GM12878 (cell line): ENCODE measurements at regions not wholly inside any gene's neighbourhood (a gene's known extent, or its start where the extent isn't known, plus 50 kb on each side); places are given as distances from the start of the nearest gene placed in this dataset.

Source experiments
- ATAC-seq: fragments of 200-7000 bp; cut with Tn5 transposase; 3 replicates; pipeline ENCODE4 v1.9.1; 2020; ENCODE audit warnings: mild to moderate bottlenecking, moderate library complexity
- BruUV-seq: library from RNA; stranded (reverse); fragments of 400-500 nt; replicated peaks from 2 replicates; lab custom pipeline; 2021; lab: Mats Ljungman, UMichigan
- CTCF ChIA-PET: fragments of 300-600 bp; sonication (Branson Sonifier 250); formaldehyde crosslinking; extraction: SDS; loops from one replicate; lab custom pipeline; 2021; ENCODE audit warnings: inconsistent platforms; lab: Yijun Ruan, JAX
- POLR2A ChIA-PET: fragments of 350-600 bp; formaldehyde crosslinking; extraction: SDS; loops from one replicate; lab custom pipeline; 2021; ENCODE audit warnings: inconsistent platforms; lab: Charles Lee
- RAD21 ChIA-PET: fragments of 300-600 bp; sonication (Branson Sonifier 250); formaldehyde crosslinking; loops from one replicate; lab custom pipeline; 2023; ENCODE audit warnings: antibody characterized with exemption; ENCODE audit not compliant: unreplicated experiment; lab: Charles Lee
- SMC1A ChIA-PET: fragments of 300-600 bp; sonication (Branson Sonifier 250); formaldehyde crosslinking; loops from one replicate; lab custom pipeline; 2023; ENCODE audit not compliant: unreplicated experiment, uncharacterized antibody; lab: Charles Lee
- DNase-seq: peaks from one replicate; pipeline ENCODE4 v3.0.0-alpha.2; 2011; ENCODE audit warnings: low read depth, low spot score
- FAIRE-seq: peaks from 3 replicates; lab custom pipeline; 2011; peaks lifted over from hg19 to GRCh38; lab: Jason Lieb, UNC
- H2AFZ ChIP-seq: 2 replicates; pipeline ENCODE4 v1.6.0; 2011; ENCODE audit warnings: low read depth, low read length, control low read depth; ENCODE audit not compliant: control insufficient read depth
- H3K27ac ChIP-seq: 2 replicates; pipeline ENCODE4 v1.5.1; 2011; ENCODE audit warnings: control low read depth; ENCODE audit not compliant: control insufficient read depth, insufficient read depth
- H3K27me3 ChIP-seq, 2 experiments: replicated peaks in 1 of 2; 2 replicates each; pipeline versions ENCODE4 v1.6.0 to v1.6.1; 2011; ENCODE audit warnings: low read length in 1 of 2; ENCODE audit not compliant: control insufficient read depth in 2 of 2, insufficient read depth in 2 of 2
- H3K36me3 ChIP-seq, 2 experiments: 2 replicates each; pipeline ENCODE4 v1.5.1; 2011; ENCODE audit warnings: low read length in 1 of 2; ENCODE audit not compliant: control insufficient read depth in 2 of 2, insufficient read depth in 2 of 2
- H3K4me1 ChIP-seq: 2 replicates; pipeline ENCODE4 v1.6.1; 2011; ENCODE audit warnings: mild to moderate bottlenecking, low read length, moderate library complexity, mixed read lengths; ENCODE audit not compliant: control insufficient read depth, insufficient read depth
- H3K4me2 ChIP-seq: 2 replicates; pipeline ENCODE4 v1.6.0; 2011; ENCODE audit warnings: control low read depth; ENCODE audit not compliant: control insufficient read depth, insufficient read depth
- H3K4me3 ChIP-seq: fragments of 200-600 bp; sonication (generic); 2 replicates; pipeline ENCODE4 v1.5.1; 2016
- H3K79me2 ChIP-seq: 2 replicates; pipeline ENCODE4 v1.6.0; 2011; ENCODE audit warnings: low read length; ENCODE audit not compliant: control insufficient read depth, insufficient read depth
- H3K9ac ChIP-seq: 2 replicates; pipeline ENCODE4 v1.8.0; 2011; ENCODE audit warnings: low read length, control low read depth, mixed read lengths; ENCODE audit not compliant: control insufficient read depth, insufficient read depth
- H3K9me3 ChIP-seq: replicated peaks from 3 replicates; pipeline ENCODE4 v1.5.1; 2011; ENCODE audit warnings: mild to moderate bottlenecking, low read length; ENCODE audit not compliant: control insufficient read depth, insufficient read depth
- H4K20me1 ChIP-seq: 2 replicates; pipeline ENCODE4 v1.6.0; 2011; ENCODE audit not compliant: control insufficient read depth, insufficient read depth
- BMI1 ChIP-seq: fragments of 450-650 bp; IDR thresholded peaks from 2 replicates; pipeline ENCODE4 v1.6.1; 2016; ENCODE audit warnings: mild to moderate bottlenecking, moderate library complexity, borderline replicate concordance
- CBFB ChIP-seq: IDR thresholded peaks from 2 replicates; pipeline ENCODE4 v1.6.1; 2016; ENCODE audit warnings: antibody characterized with exemption, low read depth
- FOS ChIP-seq: IDR thresholded peaks from 3 replicates; pipeline ENCODE4 v1.6.1; 2011; ENCODE audit warnings: borderline replicate concordance; ENCODE audit not compliant: insufficient read length; ENCODE audit errors: extremely low read depth
- IKZF2 ChIP-seq, 2 experiments: fragments of 450-650 bp; IDR thresholded peaks; 2 replicates each; pipeline ENCODE4 v1.6.1; 2017; ENCODE audit warnings: mild to moderate bottlenecking in 2 of 2, moderate library complexity in 2 of 2
- MTA3 ChIP-seq: IDR thresholded peaks from 2 replicates; pipeline ENCODE4 v1.6.1; 2012; ENCODE audit warnings: low read length, inconsistent platforms, borderline replicate concordance
- NR2C1 ChIP-seq: fragments of 450-650 bp; IDR thresholded peaks from 2 replicates; pipeline ENCODE4 v1.6.1; 2017; ENCODE audit warnings: antibody characterized with exemption, mild to moderate bottlenecking, moderate library complexity
- PML ChIP-seq: IDR thresholded peaks from 2 replicates; pipeline ENCODE4 v1.6.1; 2012; ENCODE audit warnings: low read length, inconsistent platforms
- POLR2AphosphoS5 ChIP-seq: IDR thresholded peaks from 2 replicates; pipeline ENCODE4 v1.6.1; 2011; ENCODE audit warnings: mild to moderate bottlenecking, low read length, inconsistent platforms
- RFX5 ChIP-seq: IDR thresholded peaks from 2 replicates; pipeline ENCODE4 v1.6.1; 2011; ENCODE audit warnings: low read depth, low read length, improper control_type of control experiment
- SMC3 ChIP-seq: IDR thresholded peaks from 2 replicates; pipeline ENCODE4 v1.6.1; 2011; ENCODE audit warnings: low read length, improper control_type of control experiment, borderline replicate concordance
- ZBTB40 ChIP-seq: fragments of 450-650 bp; IDR thresholded peaks from 2 replicates; pipeline ENCODE4 v1.6.1; 2016; ENCODE audit warnings: mild to moderate bottlenecking, moderate library complexity, borderline replicate concordance
- ZNF274 ChIP-seq: IDR thresholded peaks from one replicate; pipeline ENCODE4 v1.8.0; 2011; ENCODE audit not compliant: insufficient read length, insufficient read depth
- WGBS: methylation state at CpG from one replicate; pipeline ENCODE4 v1.1.6; 2016; ENCODE audit warnings: low lambda C conversion rate; ENCODE audit not compliant: insufficient replicate concordance, insufficient coverage; ENCODE audit errors: missing lambda C conversion rate; 5-methylcytosine and 5-hydroxymethylcytosine counted together
- in situ Hi-C: fragments of 300-500 bp; cut with MboI; formaldehyde crosslinking; loops from 9 replicates; pipeline ENCODE4 v1.14.3; 2018; ENCODE audit warnings: mixed read lengths
- intact Hi-C: fragments of 100-400 bp; cut with micrococcal nuclease; formaldehyde crosslinking; loops from one replicate; pipeline ENCODE4 v1.14.2; 2022; ENCODE audit not compliant: unreplicated experiment
- TF ChIP-seq, protein P1 (sequence below): fragments of 150-350 bp; IDR thresholded peaks from 2 replicates; pipeline ENCODE4 v1.6.1; 2014; ENCODE audit warnings: mild to moderate bottlenecking, low read depth, low read length

- TF ChIP-seq, protein P1, sequence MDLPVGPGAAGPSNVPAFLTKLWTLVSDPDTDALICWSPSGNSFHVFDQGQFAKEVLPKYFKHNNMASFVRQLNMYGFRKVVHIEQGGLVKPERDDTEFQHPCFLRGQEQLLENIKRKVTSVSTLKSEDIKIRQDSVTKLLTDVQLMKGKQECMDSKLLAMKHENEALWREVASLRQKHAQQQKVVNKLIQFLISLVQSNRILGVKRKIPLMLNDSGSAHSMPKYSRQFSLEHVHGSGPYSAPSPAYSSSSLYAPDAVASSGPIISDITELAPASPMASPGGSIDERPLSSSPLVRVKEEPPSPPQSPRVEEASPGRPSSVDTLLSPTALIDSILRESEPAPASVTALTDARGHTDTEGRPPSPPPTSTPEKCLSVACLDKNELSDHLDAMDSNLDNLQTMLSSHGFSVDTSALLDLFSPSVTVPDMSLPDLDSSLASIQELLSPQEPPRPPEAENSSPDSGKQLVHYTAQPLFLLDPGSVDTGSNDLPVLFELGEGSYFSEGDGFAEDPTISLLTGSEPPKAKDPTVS: no peak
- no peak for TF ChIP-seq ZBTB40
These were observed 100.2 kb downstream of the SLC25A46 start (continued) for GRCh38 chr5:110838961-110839360.

GRCh38 chr5:110840347-110840960 lies 101.6 kb downstream of the SLC25A46 start:
- ATAC-seq: no peak

More at GRCh38 chr5:110840347-110840960, 101.6 kb downstream of the SLC25A46 start:
- FAIRE-seq (no peak), DNase-seq (no peak)
- Histone ChIP-seq H3K27ac (no peak overlapping the region), H3K4me3 (no peak overlapping the region), H3K4me2 (no peak overlapping the region), H3K4me1 (no peaks in the 10 kb centered on the region), H3K9me3 (no peaks in the 10 kb centered on the region), H4K20me1 (no peaks in the 10 kb centered on the region), H2AFZ (no peak overlapping the region), H3K9ac (no peak overlapping the region), H3K79me2 (no peaks in the 10 kb centered on the region), H3K27me3 (no peaks in the 10 kb centered on the region), H3K36me3 (no peaks in the 10 kb centered on the region)
- ChIA-PET POLR2A (no interaction called here), RAD21 (no interaction called here), CTCF (no interaction called here), SMC1A (no interaction called here)
- no peak for TF ChIP-seq IKZF2 (IDR thresholded peaks at IDR 0.05)
- TF ChIP-seq SMC3: no peak
- no peak for TF ChIP-seq RFX5
- no peak for TF ChIP-seq POLR2AphosphoS5
- TF ChIP-seq CBFB: no peak
- TF ChIP-seq PML: no peak
- TF ChIP-seq BMI1: no peak
- no peak for TF ChIP-seq NR2C1
- TF ChIP-seq MTA3: no peak
- TF ChIP-seq ZNF274: no peak
- TF ChIP-seq FOS: no peak
- BruUV-seq: no TSS peak
- in situ Hi-C loops: no loop called here
- intact Hi-C loops: no loop called here
- 43% methylated on average over 7 of the region's 7 CpGs for WGBS
